OCI-LY3 (cell line): ENCODE measurements at regions not wholly inside any gene's neighbourhood (a gene's known extent, or its start where the extent isn't known, plus 50 kb on each side); places are given as distances from the start of the nearest gene placed in this dataset.

Experiments
- CTCF ChIP-seq: fragments of 200-600, 300-600 bp; sonication (generic); IDR thresholded peaks from 2 replicates; pipeline ENCODE4 v1.5.1; 2014; ENCODE audit warnings: antibody characterized with exemption, low read length, low read depth
- EZH2phosphoT487 ChIP-seq: fragments of 200-600 bp; shearing (Covaris generic); IDR thresholded peaks from 2 replicates; pipeline ENCODE4 v1.6.1; 2018; ENCODE audit warnings: antibody characterized with exemption, mixed run types, low read depth

- TF ChIP-seq CTCF: no peak
- no peak for TF ChIP-seq EZH2phosphoT487
Measured at GRCh38 chr5:179410291-179411160, 65.3 kb upstream of the ADAMTS2 start.
